ENCODE measurements at regions not wholly inside any gene's neighbourhood (a gene's known extent, or its start where the extent isn't known, plus 50 kb on each side); places are given as distances from the start of the nearest gene placed in this dataset.

GRCh38 chr20:40218971-40219370 is 470.1 kb downstream of the MAFB start (continued):
- TF ChIP-seq, protein P1, sequence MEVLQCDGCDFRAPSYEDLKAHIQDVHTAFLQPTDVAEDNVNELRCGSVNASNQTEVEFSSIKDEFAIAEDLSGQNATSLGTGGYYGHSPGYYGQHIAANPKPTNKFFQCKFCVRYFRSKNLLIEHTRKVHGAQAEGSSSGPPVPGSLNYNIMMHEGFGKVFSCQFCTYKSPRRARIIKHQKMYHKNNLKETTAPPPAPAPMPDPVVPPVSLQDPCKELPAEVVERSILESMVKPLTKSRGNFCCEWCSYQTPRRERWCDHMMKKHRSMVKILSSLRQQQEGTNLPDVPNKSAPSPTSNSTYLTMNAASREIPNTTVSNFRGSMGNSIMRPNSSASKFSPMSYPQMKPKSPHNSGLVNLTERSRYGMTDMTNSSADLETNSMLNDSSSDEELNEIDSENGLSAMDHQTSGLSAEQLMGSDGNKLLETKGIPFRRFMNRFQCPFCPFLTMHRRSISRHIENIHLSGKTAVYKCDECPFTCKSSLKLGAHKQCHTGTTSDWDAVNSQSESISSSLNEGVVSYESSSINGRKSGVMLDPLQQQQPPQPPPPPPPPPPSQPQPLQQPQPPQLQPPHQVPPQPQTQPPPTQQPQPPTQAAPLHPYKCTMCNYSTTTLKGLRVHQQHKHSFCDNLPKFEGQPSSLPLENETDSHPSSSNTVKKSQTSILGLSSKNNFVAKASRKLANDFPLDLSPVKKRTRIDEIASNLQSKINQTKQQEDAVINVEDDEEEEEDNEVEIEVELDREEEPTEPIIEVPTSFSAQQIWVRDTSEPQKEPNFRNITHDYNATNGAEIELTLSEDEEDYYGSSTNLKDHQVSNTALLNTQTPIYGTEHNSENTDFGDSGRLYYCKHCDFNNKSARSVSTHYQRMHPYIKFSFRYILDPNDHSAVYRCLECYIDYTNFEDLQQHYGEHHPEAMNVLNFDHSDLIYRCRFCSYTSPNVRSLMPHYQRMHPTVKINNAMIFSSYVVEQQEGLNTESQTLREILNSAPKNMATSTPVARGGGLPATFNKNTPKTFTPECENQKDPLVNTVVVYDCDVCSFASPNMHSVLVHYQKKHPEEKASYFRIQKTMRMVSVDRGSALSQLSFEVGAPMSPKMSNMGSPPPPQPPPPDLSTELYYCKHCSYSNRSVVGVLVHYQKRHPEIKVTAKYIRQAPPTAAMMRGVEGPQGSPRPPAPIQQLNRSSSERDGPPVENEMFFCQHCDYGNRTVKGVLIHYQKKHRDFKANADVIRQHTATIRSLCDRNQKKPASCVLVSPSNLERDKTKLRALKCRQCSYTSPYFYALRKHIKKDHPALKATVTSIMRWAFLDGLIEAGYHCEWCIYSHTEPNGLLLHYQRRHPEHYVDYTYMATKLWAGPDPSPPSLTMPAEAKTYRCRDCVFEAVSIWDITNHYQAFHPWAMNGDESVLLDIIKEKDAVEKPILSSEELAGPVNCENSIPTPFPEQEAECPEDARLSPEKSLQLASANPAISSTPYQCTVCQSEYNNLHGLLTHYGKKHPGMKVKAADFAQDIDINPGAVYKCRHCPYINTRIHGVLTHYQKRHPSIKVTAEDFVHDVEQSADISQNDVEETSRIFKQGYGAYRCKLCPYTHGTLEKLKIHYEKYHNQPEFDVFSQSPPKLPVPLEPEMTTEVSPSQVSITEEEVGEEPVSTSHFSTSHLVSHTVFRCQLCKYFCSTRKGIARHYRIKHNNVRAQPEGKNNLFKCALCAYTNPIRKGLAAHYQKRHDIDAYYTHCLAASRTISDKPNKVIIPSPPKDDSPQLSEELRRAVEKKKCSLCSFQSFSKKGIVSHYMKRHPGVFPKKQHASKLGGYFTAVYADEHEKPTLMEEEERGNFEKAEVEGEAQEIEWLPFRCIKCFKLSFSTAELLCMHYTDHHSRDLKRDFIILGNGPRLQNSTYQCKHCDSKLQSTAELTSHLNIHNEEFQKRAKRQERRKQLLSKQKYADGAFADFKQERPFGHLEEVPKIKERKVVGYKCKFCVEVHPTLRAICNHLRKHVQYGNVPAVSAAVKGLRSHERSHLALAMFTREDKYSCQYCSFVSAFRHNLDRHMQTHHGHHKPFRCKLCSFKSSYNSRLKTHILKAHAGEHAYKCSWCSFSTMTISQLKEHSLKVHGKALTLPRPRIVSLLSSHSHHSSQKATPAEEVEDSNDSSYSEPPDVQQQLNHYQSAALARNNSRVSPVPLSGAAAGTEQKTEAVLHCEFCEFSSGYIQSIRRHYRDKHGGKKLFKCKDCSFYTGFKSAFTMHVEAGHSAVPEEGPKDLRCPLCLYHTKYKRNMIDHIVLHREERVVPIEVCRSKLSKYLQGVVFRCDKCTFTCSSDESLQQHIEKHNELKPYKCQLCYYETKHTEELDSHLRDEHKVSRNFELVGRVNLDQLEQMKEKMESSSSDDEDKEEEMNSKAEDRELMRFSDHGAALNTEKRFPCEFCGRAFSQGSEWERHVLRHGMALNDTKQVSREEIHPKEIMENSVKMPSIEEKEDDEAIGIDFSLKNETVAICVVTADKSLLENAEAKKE (CRISPR knock-in tag; IDR thresholded peaks at IDR 0.05): no peak

DNA sequence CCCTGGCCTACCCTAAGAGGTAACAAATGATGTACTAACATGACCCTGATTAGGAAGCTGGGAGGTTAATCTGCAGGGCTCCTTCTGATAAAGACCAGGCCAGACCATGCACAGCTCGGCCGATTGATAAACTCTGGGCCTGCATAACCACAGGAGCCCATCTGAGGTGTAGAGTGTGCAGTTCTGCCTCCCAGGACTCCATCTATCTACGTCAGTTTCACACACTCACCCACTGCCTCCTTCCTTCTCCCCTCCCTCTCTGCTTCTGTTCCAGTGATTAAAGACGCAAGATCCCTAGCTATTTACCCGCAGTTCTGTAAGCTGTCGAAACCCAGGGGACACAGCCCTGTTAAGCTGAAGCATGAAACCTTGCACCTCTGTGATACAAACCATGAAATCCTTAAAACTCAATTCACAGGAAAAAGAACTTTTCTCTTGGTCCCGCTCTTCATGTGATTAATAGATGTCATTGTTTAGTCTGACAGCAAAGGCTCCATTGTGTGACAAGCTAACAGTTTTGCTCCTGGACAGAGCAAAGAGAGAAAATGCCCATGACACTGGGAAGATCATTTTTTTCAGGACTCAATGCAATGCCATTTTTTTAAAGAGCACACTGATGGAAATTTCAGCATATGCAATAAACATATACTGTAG is 470.6 kb downstream of the MAFB start:
- TF ChIP-seq, protein P2, sequence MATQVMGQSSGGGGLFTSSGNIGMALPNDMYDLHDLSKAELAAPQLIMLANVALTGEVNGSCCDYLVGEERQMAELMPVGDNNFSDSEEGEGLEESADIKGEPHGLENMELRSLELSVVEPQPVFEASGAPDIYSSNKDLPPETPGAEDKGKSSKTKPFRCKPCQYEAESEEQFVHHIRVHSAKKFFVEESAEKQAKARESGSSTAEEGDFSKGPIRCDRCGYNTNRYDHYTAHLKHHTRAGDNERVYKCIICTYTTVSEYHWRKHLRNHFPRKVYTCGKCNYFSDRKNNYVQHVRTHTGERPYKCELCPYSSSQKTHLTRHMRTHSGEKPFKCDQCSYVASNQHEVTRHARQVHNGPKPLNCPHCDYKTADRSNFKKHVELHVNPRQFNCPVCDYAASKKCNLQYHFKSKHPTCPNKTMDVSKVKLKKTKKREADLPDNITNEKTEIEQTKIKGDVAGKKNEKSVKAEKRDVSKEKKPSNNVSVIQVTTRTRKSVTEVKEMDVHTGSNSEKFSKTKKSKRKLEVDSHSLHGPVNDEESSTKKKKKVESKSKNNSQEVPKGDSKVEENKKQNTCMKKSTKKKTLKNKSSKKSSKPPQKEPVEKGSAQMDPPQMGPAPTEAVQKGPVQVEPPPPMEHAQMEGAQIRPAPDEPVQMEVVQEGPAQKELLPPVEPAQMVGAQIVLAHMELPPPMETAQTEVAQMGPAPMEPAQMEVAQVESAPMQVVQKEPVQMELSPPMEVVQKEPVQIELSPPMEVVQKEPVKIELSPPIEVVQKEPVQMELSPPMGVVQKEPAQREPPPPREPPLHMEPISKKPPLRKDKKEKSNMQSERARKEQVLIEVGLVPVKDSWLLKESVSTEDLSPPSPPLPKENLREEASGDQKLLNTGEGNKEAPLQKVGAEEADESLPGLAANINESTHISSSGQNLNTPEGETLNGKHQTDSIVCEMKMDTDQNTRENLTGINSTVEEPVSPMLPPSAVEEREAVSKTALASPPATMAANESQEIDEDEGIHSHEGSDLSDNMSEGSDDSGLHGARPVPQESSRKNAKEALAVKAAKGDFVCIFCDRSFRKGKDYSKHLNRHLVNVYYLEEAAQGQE (IDR thresholded peaks at IDR 0.05; ENCODE audit: unreplicated experiment): no peak
- no peaks in the 10 kb centered on the region for H3K4me1 ChIP-seq (ENCODE audit: insufficient read depth)
- H3K4me2 ChIP-seq: no peak overlapping the region
- H3K4me3 Mint-ChIP-seq: no peak overlapping the region
- H3K36me3 ChIP-seq (ENCODE audit: insufficient read depth): no peaks in the 10 kb centered on the region
- no peak overlapping the region for H3K27ac Mint-ChIP-seq
- peaks cover 6% of the 10 kb centered on the region; the same call in 2 of the 3 replicates for H3K4me1 Mint-ChIP-seq
- H3K27me3 Mint-ChIP-seq (ENCODE audit: insufficient read depth, low read depth, poor library complexity): no peaks in the 10 kb centered on the region
- H2AFZ ChIP-seq: no peak overlapping the region
- no peaks in the 10 kb centered on the region for H3K27me3 ChIP-seq (ENCODE audit: insufficient read depth)
- no peaks in the 10 kb centered on the region for H3K79me2 ChIP-seq (replicated peaks; ENCODE audit: insufficient read depth)
- H3K36me3 Mint-ChIP-seq (ENCODE audit: low read depth): peaks cover 4% of the 10 kb centered on the region; the same call in 2 of the 3 replicates
- no peak overlapping the region for H3K27ac ChIP-seq (ENCODE audit: low read depth)
- ATAC-seq: no peak
- H3K4me3 ChIP-seq: no peak overlapping the region
- H4K20me1 ChIP-seq (replicated peaks; ENCODE audit: insufficient read depth): no peaks in the 10 kb centered on the region
- DNase-seq (ENCODE audit: low spot score): no peak
- no peaks in the 10 kb centered on the region for H3F3A ChIP-seq (replicated peaks; ENCODE audit: low read depth)
- no peaks in the 10 kb centered on the region for H3K9me3 Mint-ChIP-seq
- peaks cover 20% of the 10 kb centered on the region; the same call in 1 of the 2 replicates for H3K9me2 ChIP-seq (ENCODE audit: insufficient read depth)
